ENCODE measurements at regions not wholly inside any gene's neighbourhood (a gene's known extent, or its start where the extent isn't known, plus 50 kb on each side); places are given as distances from the start of the nearest gene placed in this dataset.

DNA sequence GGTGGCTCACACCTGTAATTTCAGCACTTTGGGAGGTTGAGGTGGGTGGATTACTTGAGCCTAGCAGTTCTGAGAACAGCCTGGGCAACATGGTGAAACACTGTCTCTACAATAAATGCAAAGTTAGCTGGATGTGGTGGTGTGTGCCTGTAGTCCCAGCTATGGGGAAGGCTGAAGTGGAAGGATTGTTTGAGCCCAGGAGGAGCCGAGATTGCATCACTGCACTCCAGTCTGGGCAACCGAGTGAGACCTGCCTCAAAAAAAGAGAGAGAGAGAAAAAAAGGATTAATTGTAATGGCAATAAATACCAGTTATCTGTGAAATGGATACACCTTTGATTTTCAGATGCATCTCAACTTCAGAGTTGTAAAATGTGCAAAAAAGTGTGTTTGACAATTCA lies 58.8 kb downstream of the SPRY1 start:
- TF ChIP-seq POLR2A (IDR thresholded peaks at IDR 0.05; ENCODE audit: low read length) (no peak), GATA1 (IDR thresholded peaks at IDR 0.05; ENCODE audit: low read depth, low read length) (no peak)
- DNase-seq: no peak

GRCh38 chr4:123462007-123462406 lies 65.4 kb downstream of the SPRY1 start:
- DNase-seq: no peak
- TF ChIP-seq POLR2A (IDR thresholded peaks at IDR 0.05; ENCODE audit: low read length): no peak
- no peak for TF ChIP-seq GATA1 (IDR thresholded peaks at IDR 0.05; ENCODE audit: low read depth, low read length)

GRCh38 chr4:123463869-123464268 lies 67.3 kb downstream of the SPRY1 start:
- DNase-seq: no peak
- TF ChIP-seq GATA1 (IDR thresholded peaks at IDR 0.05; ENCODE audit: low read depth, low read length) (no peak), POLR2A (IDR thresholded peaks at IDR 0.05; ENCODE audit: low read length) (no peak)

DNA sequence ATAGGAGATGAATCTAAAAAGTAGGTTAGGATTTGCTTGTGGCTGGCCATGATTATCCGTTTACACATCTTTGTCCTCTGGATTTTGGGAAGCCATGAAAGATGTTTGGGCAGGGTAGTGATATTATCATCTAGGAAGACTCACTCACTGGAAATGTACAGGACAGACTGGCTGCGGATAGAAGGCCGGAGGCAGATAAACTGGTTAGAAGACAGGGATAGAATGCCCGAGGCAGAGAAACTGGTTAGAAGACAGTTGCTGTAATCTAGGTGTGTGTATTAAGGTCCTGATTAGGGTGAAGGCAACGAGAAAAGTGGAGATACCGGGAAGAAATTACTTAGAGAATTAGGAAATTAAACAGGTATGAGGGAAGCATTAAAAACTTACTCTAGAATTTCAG lies 68.8 kb downstream of the SPRY1 start:
- no peak for TF ChIP-seq GATA1 (IDR thresholded peaks at IDR 0.05; ENCODE audit: low read depth, low read length)
- no peak for TF ChIP-seq POLR2A (IDR thresholded peaks at IDR 0.05; ENCODE audit: low read length)
- DNase-seq: no peak

- TF ChIP-seq GATA1 (IDR thresholded peaks at IDR 0.05; ENCODE audit: low read depth, low read length) (no peak), POLR2A (IDR thresholded peaks at IDR 0.05; ENCODE audit: low read length) (no peak)
- no peak for DNase-seq
Measured at GRCh38 chr4:123466080-123466785, 69.6 kb downstream of the SPRY1 start.

DNA sequence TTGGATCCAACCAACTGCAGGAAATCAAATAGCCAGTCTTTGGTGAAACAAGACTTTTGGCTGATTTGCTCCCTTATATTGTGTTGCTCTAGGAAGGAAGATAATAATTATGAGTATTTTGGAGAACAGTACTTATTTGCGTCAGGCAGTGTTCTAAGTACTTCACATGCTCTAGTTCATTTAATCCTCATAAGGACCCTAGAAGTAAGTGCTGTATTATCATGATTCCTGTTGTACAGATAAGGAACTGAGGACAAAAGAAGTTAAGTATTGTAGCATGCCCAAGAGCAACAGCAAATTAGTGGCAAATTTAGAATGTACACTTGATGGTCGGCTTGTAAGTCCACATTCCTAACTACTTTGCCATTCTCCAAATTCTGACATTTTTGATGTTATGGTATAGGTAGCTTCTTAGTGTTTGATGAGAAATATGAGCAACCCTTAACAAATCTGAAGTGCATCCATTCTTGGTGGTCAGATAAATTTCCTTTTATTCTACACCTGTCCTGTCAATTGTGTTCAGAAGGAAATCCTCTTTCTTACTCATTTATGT lies 72.0 kb downstream of the SPRY1 start:
- DNase-seq: no peak
- no peak for TF ChIP-seq GATA1 (IDR thresholded peaks at IDR 0.05; ENCODE audit: low read depth, low read length)
- TF ChIP-seq POLR2A (IDR thresholded peaks at IDR 0.05; ENCODE audit: low read length): no peak

GRCh38 chr4:123469245-123469644 lies 72.7 kb downstream of the SPRY1 start:
- TF ChIP-seq POLR2A (IDR thresholded peaks at IDR 0.05; ENCODE audit: low read length) (no peak), GATA1 (IDR thresholded peaks at IDR 0.05; ENCODE audit: low read depth, low read length) (no peak)
- no peak for DNase-seq

- TF ChIP-seq POLR2A (IDR thresholded peaks at IDR 0.05; ENCODE audit: low read length) (no peak), GATA1 (IDR thresholded peaks at IDR 0.05; ENCODE audit: low read depth, low read length) (no peak)
- DNase-seq: no peak
Measured at GRCh38 chr4:123469696-123470095, 73.1 kb downstream of the SPRY1 start.

DNA sequence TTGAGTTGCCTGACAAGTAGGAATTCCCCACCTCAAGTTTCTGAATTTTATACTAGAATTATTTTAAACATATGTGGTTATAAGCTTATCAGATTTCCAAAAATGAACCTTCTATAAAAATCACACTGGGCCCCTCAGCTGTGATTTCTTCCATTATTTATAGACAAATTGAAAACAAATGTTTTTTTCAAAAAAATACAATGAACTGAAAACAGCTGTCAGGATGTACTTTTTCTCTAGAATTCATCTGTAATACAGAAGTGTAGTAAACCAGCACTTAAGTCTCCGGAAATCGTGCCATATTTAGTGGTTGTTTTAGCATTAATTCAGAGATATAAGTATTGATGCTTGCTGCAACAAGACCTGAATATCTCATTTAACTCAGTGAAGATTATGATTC lies 74.0 kb downstream of the SPRY1 start:
- no peak for DNase-seq
- TF ChIP-seq GATA1 (IDR thresholded peaks at IDR 0.05; ENCODE audit: low read depth, low read length) (no peak), POLR2A (IDR thresholded peaks at IDR 0.05; ENCODE audit: low read length) (no peak)

DNA sequence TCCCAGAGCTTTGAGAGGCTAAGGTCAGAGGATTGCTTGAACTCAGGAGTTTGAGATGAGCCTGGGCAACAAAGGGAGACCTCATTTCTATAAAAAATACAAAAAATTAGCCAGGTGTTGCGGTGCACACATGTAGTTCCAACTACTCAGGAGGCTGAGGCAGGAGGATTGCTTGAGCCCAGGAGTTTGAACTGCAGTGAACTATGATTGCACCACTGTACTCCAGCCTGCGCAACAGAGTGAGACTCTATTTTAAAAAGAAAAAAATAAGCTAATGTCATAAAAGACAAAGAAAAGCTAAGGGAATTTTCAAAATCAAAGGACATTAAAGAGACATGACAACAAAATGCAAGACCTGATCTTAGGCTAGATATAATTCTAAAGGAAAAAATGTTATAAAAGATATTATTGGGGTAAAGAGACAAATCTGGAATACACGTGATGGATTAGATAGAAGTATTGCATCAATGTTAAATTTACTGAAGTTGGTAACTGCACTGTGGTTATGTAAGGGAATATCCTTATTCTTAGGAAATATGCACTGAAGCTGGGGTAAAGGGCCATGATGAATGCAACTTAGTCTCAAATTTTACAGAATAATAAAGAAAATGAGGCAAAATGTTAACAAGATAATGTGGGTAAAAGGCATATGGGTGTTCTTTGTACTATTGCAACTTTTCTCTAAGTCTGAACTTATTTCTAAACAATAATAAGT lies 75.2 kb downstream of the SPRY1 start:
- DNase-seq: no peak
- TF ChIP-seq GATA1 (IDR thresholded peaks at IDR 0.05; ENCODE audit: low read depth, low read length) (no peak), POLR2A (IDR thresholded peaks at IDR 0.05; ENCODE audit: low read length) (no peak)

DNA sequence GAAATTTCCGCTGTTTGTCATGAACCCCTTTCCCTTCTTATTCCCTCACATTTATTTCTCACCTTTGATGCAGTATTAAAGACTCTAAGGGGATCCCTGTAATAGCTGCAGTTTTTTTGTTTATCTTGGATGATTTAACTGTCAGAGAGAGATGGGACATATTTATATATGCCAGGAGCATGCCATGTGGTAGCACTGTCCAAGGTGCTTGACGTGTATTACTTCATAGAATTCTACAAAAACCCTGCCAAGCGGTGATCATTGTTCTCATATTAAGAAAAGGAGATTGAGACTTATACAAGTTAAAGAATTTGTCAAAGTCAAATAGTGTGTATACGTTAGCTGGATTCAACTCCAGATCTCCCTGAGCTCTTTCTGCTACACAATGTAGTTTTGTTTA lies 78.2 kb downstream of the SPRY1 start:
- no peak for DNase-seq
- no peak for TF ChIP-seq POLR2A (IDR thresholded peaks at IDR 0.05; ENCODE audit: low read length)

- no peak for DNase-seq
- no peak for TF ChIP-seq GATA1 (IDR thresholded peaks at IDR 0.05; ENCODE audit: low read depth, low read length)
- no peak for TF ChIP-seq POLR2A (IDR thresholded peaks at IDR 0.05; ENCODE audit: low read length)
Measured at GRCh38 chr4:123476089-123476488, 79.5 kb downstream of the SPRY1 start.

DNA sequence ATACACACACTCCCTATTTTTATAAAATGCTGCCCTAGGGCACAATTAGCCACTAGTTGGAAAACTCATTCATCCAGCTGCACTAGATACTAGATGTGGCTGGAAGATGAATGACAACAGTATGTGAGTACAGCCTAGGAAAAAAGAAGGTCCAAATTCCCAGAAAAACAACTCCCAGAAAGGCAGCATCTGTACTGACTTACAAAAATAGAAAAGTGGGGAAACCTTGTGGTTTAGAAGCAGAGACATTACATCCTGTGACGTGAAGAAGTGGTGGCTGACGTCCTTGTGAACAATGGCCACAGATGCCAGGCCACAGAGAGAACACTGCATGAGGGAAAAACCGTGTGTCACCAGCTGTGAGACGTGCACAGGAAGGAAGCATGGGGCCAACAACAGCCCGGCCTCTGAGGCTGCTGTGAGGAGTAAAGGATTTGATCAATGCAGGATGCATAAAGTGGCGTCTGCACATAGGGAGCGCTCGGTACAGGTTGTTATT lies 81.2 kb downstream of the SPRY1 start:
- no peak for DNase-seq
- no peak for TF ChIP-seq POLR2A (IDR thresholded peaks at IDR 0.05; ENCODE audit: low read length)
- TF ChIP-seq GATA1 (IDR thresholded peaks at IDR 0.05; ENCODE audit: low read depth, low read length): no peak

DNA sequence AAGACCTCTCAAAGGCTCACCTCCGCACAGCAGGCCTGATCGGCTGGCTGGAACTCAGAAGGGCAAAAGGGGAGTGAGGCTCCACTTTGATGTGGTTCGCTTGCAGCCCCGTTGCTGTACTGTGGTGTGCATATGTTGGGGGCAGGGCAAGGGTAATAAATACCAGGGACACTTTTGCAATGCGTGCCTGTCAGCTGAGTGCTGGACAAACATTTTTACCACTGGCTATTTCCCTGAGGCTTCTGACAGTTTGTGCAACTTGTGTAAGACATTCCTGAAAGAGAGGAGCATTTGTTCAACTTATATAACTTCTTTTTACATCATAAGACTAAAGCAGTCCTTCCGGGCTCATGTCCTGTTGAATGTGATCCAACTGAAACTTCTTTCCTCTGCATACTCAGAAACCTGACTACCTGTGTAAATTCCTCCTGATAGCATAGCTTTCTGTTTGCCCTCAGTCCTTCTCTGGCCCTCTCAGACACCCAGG lies 82.3 kb downstream of the SPRY1 start:
- TF ChIP-seq GATA1 (IDR thresholded peaks at IDR 0.05; ENCODE audit: low read depth, low read length): no peak
- TF ChIP-seq POLR2A (IDR thresholded peaks at IDR 0.05; ENCODE audit: low read length): no peak
- no peak for DNase-seq

Data from erythroblast (primary cell).